ENCODE measurements at regions not wholly inside any gene's neighbourhood (a gene's known extent, or its start where the extent isn't known, plus 50 kb on each side); places are given as distances from the start of the nearest gene placed in this dataset.
A peak's percentile ranks its signal among the peaks of the same experiment; 100 is the strongest.

- peaks cover 33% of the 10 kb centered on the region for H3K4me1 Mint-ChIP-seq
Observed at GRCh38 chr2:52034706-52035105, 1002.8 kb upstream of the NRXN1 start.

GRCh38 chr2:52022006-52022405, 990.1 kb upstream of the NRXN1 start:
- Histone ChIP-seq H3K79me2 (replicated peaks; ENCODE audit: insufficient read depth) (no peaks in the 10 kb centered on the region), H3K9me2 (ENCODE audit: insufficient read depth) (peaks cover 3% of the 10 kb centered on the region; the same call in 1 of the 2 replicates), H2AFZ (no peak overlapping the region), H3K4me3 (no peak overlapping the region), H3K27me3 (ENCODE audit: insufficient read depth) (no peaks in the 10 kb centered on the region), H3K36me3 (ENCODE audit: insufficient read depth) (no peaks in the 10 kb centered on the region), H3K27ac (ENCODE audit: low read depth) (no peak overlapping the region), H3K4me2 (no peak overlapping the region), H4K20me1 (replicated peaks; ENCODE audit: insufficient read depth) (no peaks in the 10 kb centered on the region), H3K4me1 (ENCODE audit: insufficient read depth) (peaks cover 4% of the 10 kb centered on the region; the same call in 1 of the 2 replicates), H3F3A (replicated peaks; ENCODE audit: low read depth) (no peaks in the 10 kb centered on the region)
- ATAC-seq (no peak), DNase-seq (ENCODE audit: low spot score) (no peak)
- H3K4me3 Mint-ChIP-seq, result no peak overlapping the region
- H3K27me3 Mint-ChIP-seq (ENCODE audit: insufficient read depth, low read depth, poor library complexity), result peaks cover 4% of the 10 kb centered on the region
- H3K36me3 Mint-ChIP-seq (ENCODE audit: low read depth), result peaks cover 12% of the 10 kb centered on the region
- H3K9me3 Mint-ChIP-seq, result peaks cover 16% of the 10 kb centered on the region
- H3K27ac Mint-ChIP-seq, result no peak overlapping the region
- H3K4me1 Mint-ChIP-seq, result peaks cover 2% of the 10 kb centered on the region
- no peak for TF ChIP-seq EZH2phosphoT487 (IDR thresholded peaks at IDR 0.05; ENCODE audit: unreplicated experiment)
- TF ChIP-seq POLR2AphosphoS5 (IDR thresholded peaks at IDR 0.05; ENCODE audit: low read depth), result no peak
- no peak for TF ChIP-seq REST (IDR thresholded peaks at IDR 0.05; ENCODE audit: unreplicated experiment)
- TF ChIP-seq NANOG (IDR thresholded peaks at IDR 0.05; ENCODE audit: borderline replicate concordance), result no peak
- no peak for TF ChIP-seq STAT1 (IDR thresholded peaks at IDR 0.05; ENCODE audit: unreplicated experiment)
- TF ChIP-seq EZH2 (IDR thresholded peaks at IDR 0.05; ENCODE audit: low read depth, unreplicated experiment), result no peak
- TF ChIP-seq CREB1 (CRISPR knock-in tag; IDR thresholded peaks at IDR 0.05; ENCODE audit: low read depth), result no peak
- TF ChIP-seq CTCF (conservative IDR thresholded peaks at IDR 0.05; ENCODE audit: low read depth in 2 of 2), result no peak
- no peak for TF ChIP-seq ETS1 (IDR thresholded peaks at IDR 0.05)
- TF ChIP-seq ZNF114 (CRISPR knock-in tag; IDR thresholded peaks at IDR 0.05), result no peak
- TF ChIP-seq JUNB (IDR thresholded peaks at IDR 0.05; ENCODE audit: unreplicated experiment), result no peak
- TF ChIP-seq ZNF331 (CRISPR knock-in tag; IDR thresholded peaks at IDR 0.05; ENCODE audit: low read depth), result no peak

More at GRCh38 chr2:52034706-52035105, 1002.8 kb upstream of the NRXN1 start:
- TF ChIP-seq JUNB (IDR thresholded peaks at IDR 0.05; ENCODE audit: unreplicated experiment) (no peak), CTCF (conservative IDR thresholded peaks at IDR 0.05; ENCODE audit: low read depth in 2 of 2) (peak in 1 of 2 experiments; percentile 21; a peak in 1 of 4 replicates)
- no peaks in the 10 kb centered on the region for H3K36me3 ChIP-seq (ENCODE audit: insufficient read depth)
- no peak overlapping the region for H3K4me3 ChIP-seq
- peak overlapping the region; percentile 59 for H3K27ac Mint-ChIP-seq
- ATAC-seq, result peak; percentile 60; the same call in 2 of the 3 replicates
- H2AFZ ChIP-seq, result no peak overlapping the region
- H3K4me3 Mint-ChIP-seq, result no peak overlapping the region
- H3K27ac ChIP-seq (ENCODE audit: low read depth), result 0 out of 2 replicates have a peak overlapping the region, but pooled peaks have one; percentile 12
- H3K4me2 ChIP-seq, result no peak overlapping the region
- H3K9me3 Mint-ChIP-seq, result no peaks in the 10 kb centered on the region
- no peaks in the 10 kb centered on the region for H3K79me2 ChIP-seq (replicated peaks; ENCODE audit: insufficient read depth)
- no peaks in the 10 kb centered on the region for H3F3A ChIP-seq (replicated peaks; ENCODE audit: low read depth)
- H3K4me1 ChIP-seq (ENCODE audit: insufficient read depth), result peaks cover 22% of the 10 kb centered on the region
- no peaks in the 10 kb centered on the region for H4K20me1 ChIP-seq (replicated peaks; ENCODE audit: insufficient read depth)
- no peaks in the 10 kb centered on the region for H3K27me3 ChIP-seq (ENCODE audit: insufficient read depth)
- H3K36me3 Mint-ChIP-seq (ENCODE audit: low read depth), result no peaks in the 10 kb centered on the region
- DNase-seq (ENCODE audit: low spot score), result peak; percentile 27
- H3K27me3 Mint-ChIP-seq (ENCODE audit: insufficient read depth, low read depth, poor library complexity), result no peaks in the 10 kb centered on the region
- peaks cover 7% of the 10 kb centered on the region; the same call in 1 of the 2 replicates for H3K9me2 ChIP-seq (ENCODE audit: insufficient read depth)

All from GM23338 (cell line).